C4-2B (cell line): ENCODE measurements at regions not wholly inside any gene's neighbourhood (a gene's known extent, or its start where the extent isn't known, plus 50 kb on each side); places are given as distances from the start of the nearest gene placed in this dataset.
"Not testable (repeated sequence)": the region's sequence is repeated elsewhere in the genome, so short reads cannot be mapped to it uniquely, and the experiment has no call there.

Experiments
- CTCF ChIP-seq: fragments of 450-650 bp; conservative IDR thresholded peaks from 2 replicates; pipeline ENCODE4 v1.5.1; 2017; ENCODE audit warnings: mild to moderate bottlenecking
- ZFX ChIP-seq: fragments of 450-650 bp; IDR thresholded peaks from 2 replicates; pipeline ENCODE4 v1.6.1; 2017

- TF ChIP-seq CTCF, ZFX: not testable (repeated sequence)
Observed at GRCh38 chr17:45554479-45554878, 64.0 kb upstream of the PLEKHM1 start.
